ENCODE measurements at regions not wholly inside any gene's neighbourhood (a gene's known extent, or its start where the extent isn't known, plus 50 kb on each side); places are given as distances from the start of the nearest gene placed in this dataset.

DNA sequence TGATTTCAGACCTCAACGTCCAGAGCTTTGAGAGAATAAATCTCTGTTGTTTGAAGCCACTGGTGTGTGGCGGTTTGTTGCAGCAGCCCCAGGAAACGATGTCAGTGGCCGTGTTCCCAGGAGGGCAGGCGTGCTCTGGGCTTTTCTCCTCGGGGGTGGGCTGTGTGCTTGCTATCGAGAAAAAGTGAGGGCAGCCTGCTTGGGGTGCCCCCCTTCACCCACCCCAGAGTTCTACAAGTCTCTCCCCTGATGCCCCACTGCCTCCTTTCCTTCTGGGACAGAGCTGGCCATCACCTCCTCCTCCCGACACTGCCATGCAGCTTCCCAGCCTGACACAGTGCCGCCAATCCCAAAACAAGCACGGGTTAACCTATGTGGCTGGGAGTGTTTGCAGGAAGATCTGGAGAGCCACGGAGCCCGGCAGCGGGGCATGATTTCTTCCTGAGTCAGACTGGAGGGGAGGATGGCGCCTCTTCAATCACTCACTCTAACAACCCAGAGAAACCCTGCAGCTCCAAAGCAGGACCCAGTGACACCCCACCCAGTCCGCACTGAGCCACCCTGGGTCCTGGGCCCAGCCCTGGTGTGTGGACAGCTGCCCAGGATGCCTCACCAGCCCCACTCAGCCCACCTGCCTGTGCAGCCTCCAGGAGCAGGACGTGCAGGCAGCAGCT is 213.7 kb upstream of the RAB6C start:
- Histone ChIP-seq H3K4me3 (no peak overlapping the region), H3K27me3 (no peaks in the 10 kb centered on the region)
- FAIRE-seq = no peak

DNA sequence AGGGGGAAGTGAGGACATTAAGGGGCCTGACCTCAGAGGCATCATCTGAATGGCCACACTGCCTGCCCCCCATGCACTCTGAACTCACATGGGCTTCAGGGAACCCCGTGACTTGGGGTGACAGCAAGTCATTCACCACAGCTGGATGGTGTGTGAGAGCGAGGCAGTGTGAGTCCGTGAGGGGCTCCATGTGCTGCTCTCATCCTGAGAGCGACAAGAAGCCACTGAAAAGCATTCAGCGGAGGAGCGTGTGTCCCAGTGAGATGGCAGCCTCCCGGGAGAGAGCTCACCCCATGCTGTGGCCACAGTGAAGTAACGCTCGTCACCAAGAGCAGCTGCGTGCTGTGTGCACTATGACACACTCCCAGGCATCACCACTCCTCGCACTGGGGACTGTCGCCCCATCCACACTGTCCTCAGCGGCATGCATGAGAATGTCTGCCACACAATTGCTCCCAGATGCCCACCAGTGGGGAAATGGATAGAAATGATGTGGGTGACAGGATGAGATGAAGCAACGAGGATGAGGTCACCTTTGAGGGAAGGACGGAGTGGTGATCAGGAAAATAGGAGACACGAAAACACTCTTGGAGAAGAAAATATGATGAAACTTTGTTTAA is 213.0 kb upstream of the RAB6C start:
- DNase-seq = no peak
- 64 to 76% methylated on average over 16 of the region's 16 CpGs for WGBS, 2 donors
- ATAC-seq = no peak
- H3K9me3 ChIP-seq = no peaks in the 10 kb centered on the region
- no peak overlapping the region for H3K4me3 ChIP-seq
- FAIRE-seq = no peak
- TF ChIP-seq, protein P1, sequence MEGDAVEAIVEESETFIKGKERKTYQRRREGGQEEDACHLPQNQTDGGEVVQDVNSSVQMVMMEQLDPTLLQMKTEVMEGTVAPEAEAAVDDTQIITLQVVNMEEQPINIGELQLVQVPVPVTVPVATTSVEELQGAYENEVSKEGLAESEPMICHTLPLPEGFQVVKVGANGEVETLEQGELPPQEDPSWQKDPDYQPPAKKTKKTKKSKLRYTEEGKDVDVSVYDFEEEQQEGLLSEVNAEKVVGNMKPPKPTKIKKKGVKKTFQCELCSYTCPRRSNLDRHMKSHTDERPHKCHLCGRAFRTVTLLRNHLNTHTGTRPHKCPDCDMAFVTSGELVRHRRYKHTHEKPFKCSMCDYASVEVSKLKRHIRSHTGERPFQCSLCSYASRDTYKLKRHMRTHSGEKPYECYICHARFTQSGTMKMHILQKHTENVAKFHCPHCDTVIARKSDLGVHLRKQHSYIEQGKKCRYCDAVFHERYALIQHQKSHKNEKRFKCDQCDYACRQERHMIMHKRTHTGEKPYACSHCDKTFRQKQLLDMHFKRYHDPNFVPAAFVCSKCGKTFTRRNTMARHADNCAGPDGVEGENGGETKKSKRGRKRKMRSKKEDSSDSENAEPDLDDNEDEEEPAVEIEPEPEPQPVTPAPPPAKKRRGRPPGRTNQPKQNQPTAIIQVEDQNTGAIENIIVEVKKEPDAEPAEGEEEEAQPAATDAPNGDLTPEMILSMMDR (IDR thresholded peaks at IDR 0.05) = no peak
- H3K27me3 ChIP-seq = no peaks in the 10 kb centered on the region
- H3K27ac ChIP-seq = no peak overlapping the region
- no peaks in the 10 kb centered on the region for H3K4me1 ChIP-seq
- intact Hi-C loops (cut with DNase I) = no loop called here
- H3K36me3 ChIP-seq = no peaks in the 10 kb centered on the region

More for the DNA sequence above, 213.7 kb upstream of the RAB6C start:
- DNase-seq (no peak), ATAC-seq (no peak)
- no peaks in the 10 kb centered on the region for H3K9me3 ChIP-seq
- H3K27ac ChIP-seq = no peak overlapping the region
- WGBS, 2 donors = 44 to 54% methylated on average over 16 of the region's 16 CpGs
- intact Hi-C loops (cut with DNase I) = no loop called here
- TF ChIP-seq, protein P1 (IDR thresholded peaks at IDR 0.05) = no peak
- H3K4me1 ChIP-seq = no peaks in the 10 kb centered on the region
- H3K36me3 ChIP-seq = no peaks in the 10 kb centered on the region

DNA sequence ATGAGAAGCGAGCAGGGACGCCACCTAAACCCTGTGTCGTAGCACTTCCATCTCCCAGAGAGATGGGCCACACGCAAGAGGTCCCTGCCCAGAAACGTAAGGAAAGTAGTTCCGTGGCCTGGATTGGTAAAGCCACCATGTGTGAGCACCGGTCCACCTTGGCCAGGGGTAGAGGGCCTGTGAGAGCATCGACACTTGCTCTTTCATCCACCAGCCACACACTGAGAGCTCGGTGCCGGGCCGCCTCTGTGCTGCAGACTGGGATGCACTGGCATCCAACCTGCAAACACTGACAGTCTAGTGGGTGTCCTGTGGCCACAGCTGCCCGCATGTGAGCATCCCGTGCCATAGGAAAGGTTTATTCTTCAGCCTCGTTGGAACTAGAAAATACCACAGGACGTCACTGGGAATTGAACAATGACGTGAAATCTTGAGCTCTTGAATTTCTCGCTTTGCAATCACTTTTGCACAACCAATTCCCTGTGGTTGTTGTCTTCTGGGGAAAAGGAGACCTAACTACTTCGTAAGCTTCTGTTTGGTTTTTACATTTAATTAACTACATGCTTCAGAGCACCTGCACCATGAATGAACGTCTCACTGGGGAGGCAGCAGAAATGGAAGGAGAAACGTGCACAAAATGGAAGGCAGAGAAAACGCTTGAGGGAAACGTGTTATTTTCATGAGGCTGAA is 212.0 kb upstream of the RAB6C start:
- no peaks in the 10 kb centered on the region for H3K4me1 ChIP-seq
- no peak for DNase-seq
- TF ChIP-seq, protein P1 (IDR thresholded peaks at IDR 0.05) = no peak
- no peaks in the 10 kb centered on the region for H3K9me3 ChIP-seq
- no peak overlapping the region for H3K27ac ChIP-seq
- no peak for ATAC-seq
- H3K4me3 ChIP-seq = no peak overlapping the region
- FAIRE-seq = no peak
- WGBS, 2 donors = 70 to 83% methylated on average over 22 of the region's 22 CpGs
- intact Hi-C loops (cut with DNase I) = no loop called here
- no peaks in the 10 kb centered on the region for H3K27me3 ChIP-seq
- H3K36me3 ChIP-seq = no peaks in the 10 kb centered on the region

DNA sequence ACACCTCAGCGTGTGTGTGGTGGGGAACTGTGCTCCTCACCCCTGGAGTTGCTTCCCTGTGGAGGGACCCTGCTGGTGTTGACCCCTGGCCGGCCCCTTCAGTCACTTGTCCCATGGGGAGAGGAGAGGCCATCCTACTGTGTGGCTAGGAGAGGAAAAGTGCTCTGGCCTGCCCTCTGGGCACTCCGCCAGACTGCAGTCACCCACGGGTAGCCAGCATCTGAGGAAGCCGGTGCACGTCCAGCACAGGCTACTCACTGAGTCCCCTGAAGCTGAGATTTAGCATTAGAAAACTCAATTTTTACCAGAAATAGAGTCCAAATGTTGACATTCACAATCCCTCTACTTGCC is 211.5 kb upstream of the RAB6C start:
- WGBS, 2 donors = 47 to 62% methylated on average over 6 of the region's 6 CpGs
- H3K4me3 ChIP-seq = no peak overlapping the region
- no peak overlapping the region for H3K27ac ChIP-seq
- TF ChIP-seq, protein P1 (IDR thresholded peaks at IDR 0.05) = no peak
- no peak for DNase-seq
- no peak for ATAC-seq
- H3K4me1 ChIP-seq = no peaks in the 10 kb centered on the region
- H3K36me3 ChIP-seq = no peaks in the 10 kb centered on the region
- FAIRE-seq = no peak
- no peaks in the 10 kb centered on the region for H3K9me3 ChIP-seq
- H3K27me3 ChIP-seq = no peaks in the 10 kb centered on the region
- intact Hi-C loops (cut with DNase I) = no loop called here

Data from pancreas (tissue), 10 donors.